ENCODE measurements at regions not wholly inside any gene's neighbourhood (a gene's known extent, or its start where the extent isn't known, plus 50 kb on each side); places are given as distances from the start of the nearest gene placed in this dataset.

- Histone ChIP-seq H3K4me3 (no peak overlapping the region), H3K9me3 (no peaks in the 10 kb centered on the region), H3K4me1 (ENCODE audit: low read depth) (no peaks in the 10 kb centered on the region), H3K36me3 (ENCODE audit: low read depth) (no peaks in the 10 kb centered on the region)
- intact Hi-C loops (cut with DNase I, micrococcal nuclease), result no loop called here
- DNase-seq (no peak), ATAC-seq (no peak)
- TF ChIP-seq CTCF (IDR thresholded peaks at IDR 0.05), result no peak
Measured at GRCh38 chr11:33622186-33622585, 78.4 kb downstream of the C11orf91 start.

GRCh38 chr11:33620423-33621171 is 80.0 kb downstream of the C11orf91 start:
- no peak for ATAC-seq
- DNase-seq, result no peak
- TF ChIP-seq CTCF (IDR thresholded peaks at IDR 0.05), result no peak
- intact Hi-C loops (cut with DNase I, micrococcal nuclease), result no loop called here
- no peaks in the 10 kb centered on the region for H3K4me1 ChIP-seq (ENCODE audit: low read depth)
- H3K36me3 ChIP-seq (ENCODE audit: low read depth), result no peaks in the 10 kb centered on the region
- H3K4me3 ChIP-seq, result no peak overlapping the region
- no peaks in the 10 kb centered on the region for H3K9me3 ChIP-seq

GRCh38 chr11:33618956-33619355 is 81.7 kb downstream of the C11orf91 start:
- intact Hi-C loops (cut with DNase I, micrococcal nuclease), result no loop called here
- Histone ChIP-seq H3K4me3 (no peak overlapping the region), H3K36me3 (ENCODE audit: low read depth) (no peaks in the 10 kb centered on the region), H3K9me3 (no peaks in the 10 kb centered on the region), H3K4me1 (ENCODE audit: low read depth) (no peaks in the 10 kb centered on the region)
- ATAC-seq (no peak), DNase-seq (no peak)
- no peak for TF ChIP-seq CTCF (IDR thresholded peaks at IDR 0.05)

GRCh38 chr11:33618351-33618710 is 82.3 kb downstream of the C11orf91 start:
- DNase-seq (no peak), ATAC-seq (no peak)
- Histone ChIP-seq H3K4me1 (ENCODE audit: low read depth) (no peaks in the 10 kb centered on the region), H3K9me3 (no peaks in the 10 kb centered on the region), H3K4me3 (no peak overlapping the region), H3K36me3 (ENCODE audit: low read depth) (no peaks in the 10 kb centered on the region)
- intact Hi-C loops (cut with DNase I, micrococcal nuclease), result no loop called here
- no peak for TF ChIP-seq CTCF (IDR thresholded peaks at IDR 0.05)

GRCh38 chr11:33617672-33618350 is 82.8 kb downstream of the C11orf91 start:
- Histone ChIP-seq H3K9me3 (no peaks in the 10 kb centered on the region), H3K36me3 (ENCODE audit: low read depth) (no peaks in the 10 kb centered on the region), H3K4me1 (ENCODE audit: low read depth) (no peaks in the 10 kb centered on the region), H3K4me3 (no peak overlapping the region)
- no peak for DNase-seq
- intact Hi-C loops (cut with DNase I, micrococcal nuclease), result no loop called here
- no peak for TF ChIP-seq CTCF (IDR thresholded peaks at IDR 0.05)
- no peak for ATAC-seq

All from mucosa of descending colon (tissue), 3 donors.